GM21526 (cell line): ENCODE measurements at regions not wholly inside any gene's neighbourhood (a gene's known extent, or its start where the extent isn't known, plus 50 kb on each side); places are given as distances from the start of the nearest gene placed in this dataset.

ENCODE experiments used
- ATAC-seq: cut with Tn5 transposase; IDR thresholded peaks from one replicate; pipeline ENCODE4 v1.9.1; 2021; ENCODE audit warnings: moderate library complexity; ENCODE audit not compliant: unreplicated experiment, low FRiP score

DNA sequence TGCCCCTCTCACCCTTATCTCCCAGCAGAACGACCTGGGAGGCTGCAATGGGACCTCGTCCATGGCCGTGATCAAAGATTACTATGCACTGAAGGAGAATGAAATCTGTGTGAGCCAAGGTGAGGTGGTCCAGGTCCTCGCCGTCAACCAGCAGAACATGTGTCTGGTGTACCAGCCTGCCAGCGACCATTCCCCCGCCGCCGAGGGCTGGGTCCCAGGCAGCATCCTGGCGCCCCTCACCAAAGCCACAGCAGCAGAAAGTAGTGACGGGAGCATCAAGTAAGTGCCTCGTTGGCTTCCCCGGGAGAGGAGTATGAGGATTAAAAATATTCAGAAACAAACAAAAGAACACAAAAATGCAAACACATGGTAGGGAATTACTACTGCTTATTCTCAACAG lies 55.9 kb upstream of the UMPS start:
- ATAC-seq, result no peak

DNA sequence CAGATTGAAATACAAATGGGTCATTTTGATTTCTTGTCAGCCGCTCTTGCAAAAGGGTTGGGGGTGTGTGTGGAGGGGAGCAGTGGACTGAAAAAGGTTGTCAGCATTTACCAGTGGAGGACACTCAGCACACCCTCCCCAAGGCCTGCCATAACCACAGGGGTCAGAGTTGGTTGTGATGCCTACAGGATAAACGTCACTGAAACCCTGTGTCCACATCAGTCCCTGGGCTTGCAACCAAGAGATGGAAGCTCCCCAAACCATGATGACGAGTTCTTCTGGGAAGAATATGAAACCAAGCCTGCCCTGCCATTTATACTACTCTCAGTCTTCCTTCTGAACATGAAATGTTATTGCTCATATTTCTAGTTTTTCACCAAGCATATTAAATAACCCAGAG lies 54.0 kb upstream of the UMPS start:
- no peak for ATAC-seq

DNA sequence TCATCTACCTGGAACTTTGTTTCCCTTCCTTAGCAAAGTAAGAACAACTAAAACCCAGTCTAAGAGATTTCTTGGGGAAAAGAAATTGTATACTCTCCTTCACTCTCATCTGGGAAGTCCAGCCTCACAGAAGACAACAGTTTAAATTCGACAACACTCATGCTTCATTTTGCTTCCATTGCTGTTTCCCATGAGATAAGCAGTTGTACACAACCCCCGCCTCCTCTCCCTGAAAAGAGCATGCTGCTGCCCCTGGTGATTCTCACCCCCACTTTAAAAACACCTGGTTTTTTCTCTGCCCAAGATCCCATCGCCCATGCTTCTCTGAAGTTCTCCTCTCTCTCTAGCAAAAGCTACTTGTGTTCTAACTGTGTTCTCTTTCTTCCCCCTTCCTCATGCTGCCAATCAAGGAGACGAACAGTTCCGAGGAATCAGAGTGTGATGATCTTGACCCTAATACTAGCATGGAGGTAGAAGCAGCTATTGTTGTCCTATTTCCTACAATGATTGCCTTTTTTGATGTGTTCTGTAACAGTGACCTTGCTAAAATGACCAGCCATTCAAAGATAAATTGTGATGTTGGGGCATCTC lies 51.1 kb upstream of the UMPS start:
- no peak for ATAC-seq
